B cell (primary cell): ENCODE measurements at regions not wholly inside any gene's neighbourhood (a gene's known extent, or its start where the extent isn't known, plus 50 kb on each side); places are given as distances from the start of the nearest gene placed in this dataset.

Experiments
- ATAC-seq: fragments of 200-7000 bp; cut with Tn5 transposase; one replicate; pipeline ENCODE4 v1.10.0; 2021; ENCODE audit warnings: low read depth, mild to moderate bottlenecking, moderate number of reproducible peaks, moderate library complexity
- CTCF ChIA-PET: fragments of 350-600 bp; sonication (Branson Sonifier 250); formaldehyde crosslinking; loops from one replicate; lab custom pipeline; 2021; ENCODE audit warnings: antibody characterized with exemption, inconsistent platforms; lab: Charles Lee
- POLR2A ChIA-PET: fragments of 350-600 bp; sonication (Branson Sonifier 250); formaldehyde crosslinking; loops from one replicate; lab custom pipeline; 2021; ENCODE audit warnings: antibody characterized with exemption; lab: Charles Lee
- DNase-seq: peaks from one replicate; pipeline ENCODE4 v3.0.0; 2013
- H2AFZ ChIP-seq: 2 replicates; pipeline ENCODE4 v1.6.1; 2012; ENCODE audit warnings: mild to moderate bottlenecking, low read depth, low read length; ENCODE audit not compliant: insufficient read depth, poor library complexity, severe bottlenecking
- H3K27ac ChIP-seq, 2 donors: 1 replicate in 1 of 2; 2 replicates in 1 of 2; pipeline ENCODE4 v1.5.1; 2012 to 2013; ENCODE audit warnings: low read length in 2 of 2, mild to moderate bottlenecking in 2 of 2, moderate library complexity in 1 of 2
- H3K27me3 ChIP-seq, 4 experiments: fragments of 200-600 bp in 1 of 4; sonication (generic) in 1 of 4; replicated peaks in 1 of 4; 1 replicate in 2 of 4; 2 replicates in 2 of 4; pipeline versions ENCODE4 v1.6.1 to v1.7.0; 2013 to 2016; ENCODE audit warnings: low read length in 3 of 4, mild to moderate bottlenecking in 2 of 4, mixed read lengths in 1 of 4, moderate library complexity in 1 of 4; ENCODE audit not compliant: insufficient read depth in 4 of 4, control insufficient read depth in 3 of 4; ENCODE audit errors: control extremely low read depth in 1 of 4
- H3K36me3 ChIP-seq, 2 experiments: replicated peaks in 1 of 2; 1 replicate in 1 of 2; 2 replicates in 1 of 2; pipeline versions ENCODE4 v1.6.1 to v1.7.1; 2013; ENCODE audit warnings: low read length in 1 of 2; ENCODE audit not compliant: insufficient read depth in 2 of 2, control insufficient read depth in 1 of 2; ENCODE audit errors: control extremely low read depth in 1 of 2, extremely low read depth in 1 of 2
- H3K4me1 ChIP-seq, 2 donors: fragments of 200-600 bp in 1 of 2; sonication (generic) in 1 of 2; 1 replicate in 1 of 2; 2 replicates in 1 of 2; pipeline versions ENCODE4 v1.5.1 to v1.6.1; 2013 to 2017; ENCODE audit warnings: low read length in 2 of 2; ENCODE audit not compliant: control insufficient read depth in 2 of 2, insufficient read depth in 2 of 2
- H3K4me2 ChIP-seq: replicated peaks from 2 replicates; pipeline ENCODE3; 2012; ENCODE audit warnings: mild to moderate bottlenecking, low read depth, low read length; ENCODE audit not compliant: poor library complexity, severe bottlenecking
- H3K4me3 ChIP-seq, 5 experiments: fragments of 200-600 bp in 1 of 5; sonication (generic) in 1 of 5; 1 replicate in 3 of 5; 2 replicates in 2 of 5; pipeline versions ENCODE4 v1.5.1 to v1.7.0; 2011 to 2016; ENCODE audit warnings: low read length in 4 of 5, mild to moderate bottlenecking in 4 of 5, low read depth in 2 of 5, control low read depth in 1 of 5, moderate library complexity in 1 of 5; ENCODE audit not compliant: insufficient read depth in 1 of 5; ENCODE audit errors: control extremely low read depth in 1 of 5, extremely low read depth in 1 of 5
- H3K79me2 ChIP-seq: fragments of 200-600 bp; sonication (generic); one replicate; pipeline ENCODE4 v1.6.0; 2016; ENCODE audit warnings: low read length; ENCODE audit not compliant: control insufficient read depth, insufficient read depth
- H3K9ac ChIP-seq: fragments of 200-600 bp; sonication (generic); 2 replicates; pipeline ENCODE4 v1.6.1; 2017; ENCODE audit warnings: mild to moderate bottlenecking, low read length, moderate library complexity
- H3K9me3 ChIP-seq, 3 donors: one replicate each; pipeline versions ENCODE4 v1.6.1 to v1.7.1; 2013; ENCODE audit warnings: low read length in 2 of 3; ENCODE audit not compliant: control insufficient read depth in 2 of 3, insufficient read depth in 1 of 3; ENCODE audit errors: control extremely low read depth in 1 of 3
- H4K20me1 ChIP-seq: 2 replicates; pipeline ENCODE4 v1.6.0; 2012; ENCODE audit warnings: mild to moderate bottlenecking, low read length; ENCODE audit not compliant: insufficient read depth, control insufficient read depth, poor library complexity, severe bottlenecking
- H3K27ac Mint-ChIP-seq: one replicate; pipeline ENCODE4 v1.8.0; 2021; ENCODE audit warnings: mixed read lengths
- H3K27me3 Mint-ChIP-seq: one replicate; pipeline ENCODE4 v1.8.0; 2021; ENCODE audit warnings: mixed read lengths
- H3K4me1 Mint-ChIP-seq: one replicate; pipeline ENCODE4 v1.8.0; 2021; ENCODE audit warnings: mixed read lengths
- H3K4me3 Mint-ChIP-seq: one replicate; pipeline ENCODE4 v1.8.0; 2021; ENCODE audit warnings: mixed read lengths
- H3K9me3 Mint-ChIP-seq: one replicate; pipeline ENCODE4 v1.8.0; 2022; ENCODE audit warnings: mixed read lengths; ENCODE audit not compliant: insufficient read depth
- EZH2 ChIP-seq: IDR thresholded peaks from 2 replicates; pipeline ENCODE4 v1.6.1; 2012; ENCODE audit warnings: borderline replicate concordance, low read depth, mild to moderate bottlenecking, moderate library complexity, low read length; ENCODE audit not compliant: insufficient read depth, poor library complexity, severe bottlenecking
- WGBS: methylation state at CpG from one replicate; pipeline ENCODE4 v1.1.5; 2013; ENCODE audit warnings: missing lambda C conversion rate; ENCODE audit not compliant: insufficient coverage; 5-methylcytosine and 5-hydroxymethylcytosine counted together
- intact Hi-C: fragments of 100-400 bp; cut with micrococcal nuclease; formaldehyde crosslinking; loops from one replicate; pipeline ENCODE4 v1.10.0; 2022
- TF ChIP-seq, protein P1 (sequence below): fragments of 200-600 bp; IDR thresholded peaks from one replicate; pipeline ENCODE4 v1.8.0; 2022; ENCODE audit warnings: antibody characterized with exemption, mild to moderate bottlenecking

DNA sequence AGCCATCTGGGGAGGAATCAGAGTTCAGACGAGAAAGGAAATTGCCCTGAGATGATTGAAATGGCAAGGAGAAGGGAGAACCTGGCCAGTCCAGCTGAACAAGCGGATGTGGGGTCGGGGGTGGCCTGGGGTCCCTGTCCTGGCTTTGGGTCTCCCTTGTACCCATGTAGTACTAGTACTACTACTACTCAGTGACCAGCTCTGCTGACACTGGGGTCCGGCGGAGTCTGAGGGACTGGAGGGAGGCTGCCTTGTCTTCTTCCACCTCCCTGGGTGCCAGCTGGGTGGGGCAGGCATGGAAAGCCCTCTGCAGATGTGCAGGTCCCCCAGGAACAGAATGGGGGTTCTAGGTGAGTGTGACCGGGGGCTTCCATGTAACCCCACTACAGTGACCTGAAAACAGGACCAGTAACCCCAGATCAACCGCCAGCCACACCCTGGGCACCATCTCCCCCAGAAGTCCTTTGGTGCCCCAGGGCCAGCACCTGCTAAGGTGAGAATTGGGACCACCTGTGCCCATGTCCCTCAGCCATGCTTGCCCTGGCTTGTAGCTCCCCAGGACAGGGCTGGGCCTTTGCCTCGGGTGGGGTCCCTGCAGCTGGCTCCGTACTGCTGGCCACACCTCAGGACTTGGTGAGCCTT lies 89.1 kb upstream of the COL5A1 start:
- H3K4me1 ChIP-seq = no peaks in the 10 kb centered on the region
- H3K36me3 ChIP-seq = no peaks in the 10 kb centered on the region
- ChIA-PET CTCF (no interaction called here), POLR2A (no interaction called here)
- intact Hi-C loops = no loop called here
- H3K9ac ChIP-seq = no peak overlapping the region
- ATAC-seq = no peak
- peaks cover 0 to 13% (median 0%) of the 10 kb centered on the region in 3 donors for H3K9me3 ChIP-seq
- no peaks in the 10 kb centered on the region for H4K20me1 ChIP-seq
- no peak for TF ChIP-seq EZH2
- TF ChIP-seq, protein P1, sequence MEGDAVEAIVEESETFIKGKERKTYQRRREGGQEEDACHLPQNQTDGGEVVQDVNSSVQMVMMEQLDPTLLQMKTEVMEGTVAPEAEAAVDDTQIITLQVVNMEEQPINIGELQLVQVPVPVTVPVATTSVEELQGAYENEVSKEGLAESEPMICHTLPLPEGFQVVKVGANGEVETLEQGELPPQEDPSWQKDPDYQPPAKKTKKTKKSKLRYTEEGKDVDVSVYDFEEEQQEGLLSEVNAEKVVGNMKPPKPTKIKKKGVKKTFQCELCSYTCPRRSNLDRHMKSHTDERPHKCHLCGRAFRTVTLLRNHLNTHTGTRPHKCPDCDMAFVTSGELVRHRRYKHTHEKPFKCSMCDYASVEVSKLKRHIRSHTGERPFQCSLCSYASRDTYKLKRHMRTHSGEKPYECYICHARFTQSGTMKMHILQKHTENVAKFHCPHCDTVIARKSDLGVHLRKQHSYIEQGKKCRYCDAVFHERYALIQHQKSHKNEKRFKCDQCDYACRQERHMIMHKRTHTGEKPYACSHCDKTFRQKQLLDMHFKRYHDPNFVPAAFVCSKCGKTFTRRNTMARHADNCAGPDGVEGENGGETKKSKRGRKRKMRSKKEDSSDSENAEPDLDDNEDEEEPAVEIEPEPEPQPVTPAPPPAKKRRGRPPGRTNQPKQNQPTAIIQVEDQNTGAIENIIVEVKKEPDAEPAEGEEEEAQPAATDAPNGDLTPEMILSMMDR = no peak
- H3K27me3 ChIP-seq = peaks cover 0 to 13% (median 1%) of the 10 kb centered on the region in 4 experiments
- no peaks in the 10 kb centered on the region for H3K79me2 ChIP-seq
- H3K4me1 Mint-ChIP-seq = no peaks in the 10 kb centered on the region
- no peak overlapping the region for H3K27ac ChIP-seq
- H3K4me3 Mint-ChIP-seq = no peak overlapping the region
- H3K27me3 Mint-ChIP-seq = peaks cover 15% of the 10 kb centered on the region
- H3K27ac Mint-ChIP-seq = no peak overlapping the region
- no peak overlapping the region for H3K4me2 ChIP-seq
- no peak for DNase-seq
- WGBS = 80% methylated on average over 7 of the region's 9 CpGs
- no peak overlapping the region for H2AFZ ChIP-seq
- H3K4me3 ChIP-seq = no peak overlapping the region
- no peaks in the 10 kb centered on the region for H3K9me3 Mint-ChIP-seq

DNA sequence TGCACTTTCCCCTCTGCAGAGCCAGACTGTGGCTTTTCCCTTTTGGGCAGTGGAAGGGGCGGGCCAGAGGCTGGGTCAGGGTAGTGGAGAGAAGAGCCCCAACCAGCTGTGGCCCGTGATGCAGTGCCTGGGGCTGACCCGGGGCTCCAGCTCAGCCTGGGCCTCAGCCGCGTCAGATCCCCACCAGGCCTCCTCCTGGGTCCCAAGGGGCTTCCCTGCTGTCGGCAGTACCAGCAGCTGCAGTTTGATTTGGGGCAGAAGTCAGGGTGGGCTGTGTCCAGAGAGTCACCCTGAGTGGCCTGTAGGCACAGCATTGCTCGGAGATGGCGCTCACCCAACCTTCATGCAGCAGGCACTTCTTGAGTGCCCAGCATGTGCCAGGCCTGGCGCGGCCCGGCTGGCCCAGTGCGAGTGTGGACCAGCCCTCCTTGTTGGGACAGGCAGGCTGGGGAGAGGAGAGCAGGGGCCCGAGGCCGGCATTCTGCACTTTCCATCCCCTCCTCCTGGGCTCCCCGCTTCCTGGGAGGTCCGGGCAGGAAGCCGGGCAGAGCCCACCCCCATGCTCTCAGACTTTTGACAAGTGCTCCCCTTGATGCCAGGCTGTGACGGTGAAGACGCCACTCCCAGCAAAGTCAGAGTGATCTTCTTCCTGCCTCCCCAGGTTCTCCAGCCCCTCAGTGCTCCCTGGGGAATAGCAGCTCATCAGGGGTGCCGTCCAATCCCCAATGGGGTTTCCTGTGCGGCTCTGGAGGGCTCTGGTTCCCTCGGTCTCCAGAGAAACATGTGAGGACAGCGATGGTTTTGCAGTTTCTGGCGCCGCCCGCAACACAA lies 88.3 kb upstream of the COL5A1 start:
- Histone ChIP-seq H3K79me2 (no peaks in the 10 kb centered on the region), H3K4me2 (no peak overlapping the region), H3K27me3 (peaks cover 0 to 13% (median 1%) of the 10 kb centered on the region in 4 experiments), H3K36me3 (no peaks in the 10 kb centered on the region), H3K4me3 (no peak overlapping the region), H3K9me3 (peaks cover 0 to 13% (median 0%) of the 10 kb centered on the region in 3 donors), H3K4me1 (no peaks in the 10 kb centered on the region), H2AFZ (no peak overlapping the region), H4K20me1 (no peaks in the 10 kb centered on the region), H3K9ac (no peak overlapping the region), H3K27ac (no peak overlapping the region)
- intact Hi-C loops = no loop called here
- no peak for DNase-seq
- Mint-ChIP-seq H3K4me3 (no peak overlapping the region), H3K4me1 (no peaks in the 10 kb centered on the region), H3K27ac (no peak overlapping the region), H3K27me3 (peaks cover 15% of the 10 kb centered on the region), H3K9me3 (no peaks in the 10 kb centered on the region)
- no peak for ATAC-seq
- POLR2A ChIA-PET = no interaction called here
- WGBS = 60% methylated on average over 25 of the region's 26 CpGs
- TF ChIP-seq, protein P1 = no peak
- TF ChIP-seq EZH2 = no peak
- CTCF ChIA-PET = no interaction called here
